Body of pancreas (tissue), 4 donors: ENCODE measurements at regions not wholly inside any gene's neighbourhood (a gene's known extent, or its start where the extent isn't known, plus 50 kb on each side); places are given as distances from the start of the nearest gene placed in this dataset.

Source experiments
- CTCF ChIP-seq, 7 experiments: fragments of 450-650 bp in 4 of 7; fragments of 200-600 bp in 3 of 7; sonication (generic) in 3 of 7; IDR thresholded peaks; one replicate each; pipeline ENCODE4 v1.5.1; 2016 to 2019; ENCODE audit warnings: antibody characterized with exemption in 7 of 7
- POLR2A ChIP-seq, 3 donors: fragments of 450-650 bp; IDR thresholded peaks; one replicate each; pipeline ENCODE4 v1.6.1; 2016; ENCODE audit warnings: antibody characterized with exemption in 3 of 3, mild to moderate bottlenecking in 2 of 3

GRCh38 chr4:63222466-63222865 is 1186.8 kb downstream of the TECRL start:
- TF ChIP-seq CTCF (IDR thresholded peaks at IDR 0.05) (no peak), POLR2A (IDR thresholded peaks at IDR 0.05) (no peak)
